ENCODE measurements at regions not wholly inside any gene's neighbourhood (a gene's known extent, or its start where the extent isn't known, plus 50 kb on each side); places are given as distances from the start of the nearest gene placed in this dataset.

- Histone ChIP-seq H3K14ac (ENCODE audit: low read length) (no peak overlapping the region), H3K79me1 (ENCODE audit: low read length) (no peaks in the 10 kb centered on the region), H2BK5ac (ENCODE audit: low read depth, low read length, poor library complexity) (no peak overlapping the region), H4K12ac (ENCODE audit: low read depth, low read length) (no peak overlapping the region), H2AK5ac (ENCODE audit: low read length) (no peak overlapping the region), H3K9me3 (ENCODE audit: insufficient read depth, low read depth, low read length) (peaks cover 2% of the 10 kb centered on the region), H3K4me1 (ENCODE audit: control insufficient read depth in 1 of 2, insufficient read depth in 2 of 2, low read length in 2 of 2) (no peaks in the 10 kb centered on the region), H3K4me3 (ENCODE audit: low read depth, low read length) (no peak overlapping the region), H4K91ac (ENCODE audit: low read depth, low read length) (no peak overlapping the region), H3K79me2 (ENCODE audit: control insufficient read depth, insufficient read depth, low read length, poor library complexity) (no peaks in the 10 kb centered on the region), H3K18ac (ENCODE audit: low read length) (no peak overlapping the region), H3K23ac (ENCODE audit: low read length) (no peak overlapping the region), H3K9ac (ENCODE audit: low read length) (no peak overlapping the region), H2BK120ac (ENCODE audit: insufficient read depth, low read length, poor library complexity) (no peak overlapping the region), H4K8ac (ENCODE audit: low read depth, low read length) (no peak overlapping the region), H3K4me2 (ENCODE audit: low read length) (no peak overlapping the region), H3K36me3 (ENCODE audit: control insufficient read depth in 1 of 2, insufficient read depth in 2 of 2, low read length in 2 of 2) (no peaks in the 10 kb centered on the region), H3K27me3 (ENCODE audit: insufficient read depth, low read length) (no peaks in the 10 kb centered on the region), H3K4ac (ENCODE audit: low read depth, low read length) (no peak overlapping the region), H2AFZ (ENCODE audit: insufficient read depth, low read length, poor library complexity) (no peak overlapping the region), H2BK12ac (ENCODE audit: low read length) (no peak overlapping the region), H3K27ac (ENCODE audit: low read depth, low read length) (no peak overlapping the region)
- no peak for DNase-seq
- WGBS (ENCODE audit: extremely low coverage, insufficient coverage, insufficient read length): no CpG with 5 or more reads among the region's 1 CpG
Measured at GRCh38 chr5:125969814-125970171, 453.4 kb upstream of the GRAMD2B start.

DNA sequence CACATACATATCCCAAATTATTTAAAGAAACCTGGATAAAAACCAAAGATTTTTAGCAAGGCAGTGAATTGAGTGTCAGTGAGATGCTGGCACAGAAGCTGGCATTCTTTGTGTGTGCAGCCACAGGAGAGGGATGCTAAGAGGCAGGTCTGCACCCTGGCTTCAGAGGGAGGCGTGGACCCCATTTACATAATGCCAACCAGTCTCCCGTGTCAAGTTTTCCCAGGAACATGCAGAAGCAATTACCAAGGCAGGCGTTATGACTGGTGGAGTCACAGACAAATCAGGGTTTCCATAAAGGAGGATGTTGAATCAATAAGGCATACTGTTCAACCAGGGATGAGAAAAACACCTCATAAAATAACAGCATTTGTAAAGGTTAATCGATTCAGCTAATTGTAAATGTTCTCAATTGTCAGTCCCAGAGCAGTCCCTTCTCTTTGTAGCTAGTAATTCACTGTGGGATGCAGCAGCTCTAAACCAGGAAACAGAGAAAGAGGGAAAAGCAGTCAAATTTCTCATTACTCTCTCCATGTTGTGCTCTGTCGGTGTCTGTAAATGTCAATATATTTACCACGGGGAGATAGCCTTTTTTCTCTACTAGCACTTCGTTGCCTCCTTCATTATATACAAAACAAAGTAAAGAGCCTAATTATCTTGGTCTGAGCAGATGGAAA lies 452.4 kb upstream of the GRAMD2B start:
- H3K27ac ChIP-seq (ENCODE audit: low read depth, low read length): no peak overlapping the region
- H2BK120ac ChIP-seq (ENCODE audit: insufficient read depth, low read length, poor library complexity): no peak overlapping the region
- no peak overlapping the region for H2AFZ ChIP-seq (ENCODE audit: insufficient read depth, low read length, poor library complexity)
- no peak overlapping the region for H4K12ac ChIP-seq (ENCODE audit: low read depth, low read length)
- no peaks in the 10 kb centered on the region for H3K4me1 ChIP-seq (ENCODE audit: control insufficient read depth in 1 of 2, insufficient read depth in 2 of 2, low read length in 2 of 2)
- H3K27me3 ChIP-seq (ENCODE audit: insufficient read depth, low read length): no peaks in the 10 kb centered on the region
- no peak overlapping the region for H2BK12ac ChIP-seq (ENCODE audit: low read length)
- H4K8ac ChIP-seq (ENCODE audit: low read depth, low read length): no peak overlapping the region
- no peak overlapping the region for H2AK5ac ChIP-seq (ENCODE audit: low read length)
- WGBS (ENCODE audit: extremely low coverage, insufficient coverage, insufficient read length): no CpG with 5 or more reads among the region's 7 CpGs
- no peaks in the 10 kb centered on the region for H3K36me3 ChIP-seq (ENCODE audit: control insufficient read depth in 1 of 2, insufficient read depth in 2 of 2, low read length in 2 of 2)
- H3K4me2 ChIP-seq (ENCODE audit: low read length): no peak overlapping the region
- no peak overlapping the region for H3K14ac ChIP-seq (ENCODE audit: low read length)
- no peak overlapping the region for H4K91ac ChIP-seq (ENCODE audit: low read depth, low read length)
- H3K9me3 ChIP-seq (ENCODE audit: insufficient read depth, low read depth, low read length): peaks cover 2% of the 10 kb centered on the region
- no peak overlapping the region for H2BK5ac ChIP-seq (ENCODE audit: low read depth, low read length, poor library complexity)
- no peaks in the 10 kb centered on the region for H3K79me2 ChIP-seq (ENCODE audit: control insufficient read depth, insufficient read depth, low read length, poor library complexity)
- H3K79me1 ChIP-seq (ENCODE audit: low read length): no peaks in the 10 kb centered on the region
- no peak overlapping the region for H3K23ac ChIP-seq (ENCODE audit: low read length)
- H3K4ac ChIP-seq (ENCODE audit: low read depth, low read length): no peak overlapping the region
- no peak overlapping the region for H3K9ac ChIP-seq (ENCODE audit: low read length)
- H3K18ac ChIP-seq (ENCODE audit: low read length): no peak overlapping the region
- DNase-seq: no peak
- no peak overlapping the region for H3K4me3 ChIP-seq (ENCODE audit: low read depth, low read length)

DNA sequence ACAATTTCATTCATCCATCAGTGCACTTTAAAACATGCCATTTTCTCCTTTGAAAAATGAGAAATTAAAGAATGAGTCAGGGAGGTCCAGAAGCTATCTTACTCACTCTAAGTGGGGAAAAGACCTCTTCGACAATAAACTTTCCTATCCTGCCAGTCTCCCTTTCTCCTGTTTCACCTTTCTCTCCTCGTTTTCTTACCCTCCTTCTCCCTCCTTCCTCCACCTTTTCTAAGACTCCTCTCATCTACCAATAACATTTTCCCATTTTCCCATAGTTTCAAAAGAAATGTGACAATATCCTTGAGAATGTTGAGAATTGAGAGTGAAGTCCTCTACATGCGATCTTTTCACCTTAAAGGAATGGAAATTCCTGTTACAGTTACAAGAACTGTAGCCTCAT lies 450.5 kb upstream of the GRAMD2B start:
- H2BK120ac ChIP-seq (ENCODE audit: insufficient read depth, low read length, poor library complexity): no peak overlapping the region
- H4K12ac ChIP-seq (ENCODE audit: low read depth, low read length): no peak overlapping the region
- no peak overlapping the region for H3K18ac ChIP-seq (ENCODE audit: low read length)
- no peaks in the 10 kb centered on the region for H3K79me2 ChIP-seq (ENCODE audit: control insufficient read depth, insufficient read depth, low read length, poor library complexity)
- H3K36me3 ChIP-seq (ENCODE audit: control insufficient read depth in 1 of 2, insufficient read depth in 2 of 2, low read length in 2 of 2): no peaks in the 10 kb centered on the region
- H3K9ac ChIP-seq (ENCODE audit: low read length): no peak overlapping the region
- H3K4me1 ChIP-seq (ENCODE audit: control insufficient read depth in 1 of 2, insufficient read depth in 2 of 2, low read length in 2 of 2): no peaks in the 10 kb centered on the region
- no peak overlapping the region for H3K4ac ChIP-seq (ENCODE audit: low read depth, low read length)
- no peak overlapping the region for H3K23ac ChIP-seq (ENCODE audit: low read length)
- H2AK5ac ChIP-seq (ENCODE audit: low read length): no peak overlapping the region
- H3K14ac ChIP-seq (ENCODE audit: low read length): no peak overlapping the region
- H3K27ac ChIP-seq (ENCODE audit: low read depth, low read length): no peak overlapping the region
- H3K4me2 ChIP-seq (ENCODE audit: low read length): no peak overlapping the region
- no peak overlapping the region for H2BK5ac ChIP-seq (ENCODE audit: low read depth, low read length, poor library complexity)
- no peak overlapping the region for H2BK12ac ChIP-seq (ENCODE audit: low read length)
- H3K27me3 ChIP-seq (ENCODE audit: insufficient read depth, low read length): no peaks in the 10 kb centered on the region
- 100% methylated on average over 1 of the region's 3 CpGs for WGBS (ENCODE audit: extremely low coverage, insufficient coverage, insufficient read length)
- H4K91ac ChIP-seq (ENCODE audit: low read depth, low read length): no peak overlapping the region
- no peak overlapping the region for H2AFZ ChIP-seq (ENCODE audit: insufficient read depth, low read length, poor library complexity)
- no peaks in the 10 kb centered on the region for H3K9me3 ChIP-seq (ENCODE audit: insufficient read depth, low read depth, low read length)
- no peaks in the 10 kb centered on the region for H3K79me1 ChIP-seq (ENCODE audit: low read length)
- H3K4me3 ChIP-seq (ENCODE audit: low read depth, low read length): no peak overlapping the region
- no peak for DNase-seq
- H4K8ac ChIP-seq (ENCODE audit: low read depth, low read length): no peak overlapping the region

GRCh38 chr5:125974679-125975078 lies 448.5 kb upstream of the GRAMD2B start:
- Histone ChIP-seq H4K91ac (ENCODE audit: low read depth, low read length) (no peak overlapping the region), H3K14ac (ENCODE audit: low read length) (no peak overlapping the region), H3K79me1 (ENCODE audit: low read length) (no peaks in the 10 kb centered on the region), H3K79me2 (ENCODE audit: control insufficient read depth, insufficient read depth, low read length, poor library complexity) (no peaks in the 10 kb centered on the region), H4K12ac (ENCODE audit: low read depth, low read length) (no peak overlapping the region), H3K27me3 (ENCODE audit: insufficient read depth, low read length) (no peaks in the 10 kb centered on the region), H3K4me2 (ENCODE audit: low read length) (no peak overlapping the region), H2BK12ac (ENCODE audit: low read length) (no peak overlapping the region), H2AK5ac (ENCODE audit: low read length) (no peak overlapping the region), H2AFZ (ENCODE audit: insufficient read depth, low read length, poor library complexity) (no peak overlapping the region), H3K36me3 (ENCODE audit: control insufficient read depth in 1 of 2, insufficient read depth in 2 of 2, low read length in 2 of 2) (no peaks in the 10 kb centered on the region), H3K23ac (ENCODE audit: low read length) (no peak overlapping the region), H3K4ac (ENCODE audit: low read depth, low read length) (no peak overlapping the region), H3K9me3 (ENCODE audit: insufficient read depth, low read depth, low read length) (no peaks in the 10 kb centered on the region), H2BK5ac (ENCODE audit: low read depth, low read length, poor library complexity) (no peak overlapping the region), H2BK120ac (ENCODE audit: insufficient read depth, low read length, poor library complexity) (no peak overlapping the region), H3K27ac (ENCODE audit: low read depth, low read length) (no peak overlapping the region), H4K8ac (ENCODE audit: low read depth, low read length) (no peak overlapping the region), H3K4me3 (ENCODE audit: low read depth, low read length) (no peak overlapping the region), H3K4me1 (ENCODE audit: control insufficient read depth in 1 of 2, insufficient read depth in 2 of 2, low read length in 2 of 2) (no peaks in the 10 kb centered on the region), H3K9ac (ENCODE audit: low read length) (no peak overlapping the region), H3K18ac (ENCODE audit: low read length) (no peak overlapping the region)
- no CpG with 5 or more reads among the region's 3 CpGs for WGBS (ENCODE audit: extremely low coverage, insufficient coverage, insufficient read length)
- no peak for DNase-seq
